Spleen (tissue), 11 donors: ENCODE measurements at regions not wholly inside any gene's neighbourhood (a gene's known extent, or its start where the extent isn't known, plus 50 kb on each side); places are given as distances from the start of the nearest gene placed in this dataset.

ENCODE experiments used
- DNase-seq: peaks from one replicate; pipeline ENCODE4 v3.0.0-alpha.2; 2020
- H3K27ac ChIP-seq, 8 donors: fragments of 200-600 bp; sonication (generic) in 7 of 8; 1 replicate in 4 of 8; 2 replicates in 4 of 8; pipeline versions ENCODE4 v1.5.0 to v1.8.0; 2016 to 2021; ENCODE audit warnings: inconsistent platforms in 4 of 8, mild to moderate bottlenecking in 4 of 8, moderate library complexity in 1 of 8
- H3K27me3 ChIP-seq, 7 donors: fragments of 200-600 bp; sonication (generic) in 6 of 7; replicated peaks in 1 of 7; 1 replicate in 4 of 7; 2 replicates in 3 of 7; pipeline versions ENCODE4 v1.5.0 to v1.8.0; 2016 to 2021; ENCODE audit warnings: inconsistent platforms in 3 of 7, mild to moderate bottlenecking in 1 of 7
- H3K36me3 ChIP-seq, 6 donors: fragments of 200-600 bp; sonication (generic) in 5 of 6; 1 replicate in 4 of 6; 2 replicates in 2 of 6; pipeline versions ENCODE4 v1.5.0 to v1.8.0; 2016 to 2021; ENCODE audit warnings: inconsistent platforms in 2 of 6
- H3K4me1 ChIP-seq, 6 donors: fragments of 200-600 bp; sonication (generic) in 5 of 6; 1 replicate in 3 of 6; 2 replicates in 3 of 6; pipeline versions ENCODE4 v1.5.0 to v1.8.0; 2016 to 2021; ENCODE audit warnings: inconsistent platforms in 3 of 6
- H3K4me3 ChIP-seq, 8 donors: fragments of 200-600 bp; sonication (generic) in 7 of 8; 1 replicate in 4 of 8; 2 replicates in 4 of 8; pipeline versions ENCODE4 v1.5.0 to v1.8.0; 2016 to 2021; ENCODE audit warnings: inconsistent platforms in 4 of 8, mild to moderate bottlenecking in 4 of 8, moderate library complexity in 2 of 8
- H3K9me3 ChIP-seq, 8 donors: fragments of 200-600 bp; sonication (generic) in 7 of 8; 1 replicate in 4 of 8; 2 replicates in 4 of 8; pipeline versions ENCODE4 v1.5.0 to v1.8.0; 2016 to 2021; ENCODE audit warnings: inconsistent platforms in 4 of 8
- POLR2A ChIP-seq, 3 donors: fragments of 450-650 bp; IDR thresholded peaks; one replicate each; pipeline ENCODE4 v1.5.1; 2017; ENCODE audit warnings: antibody characterized with exemption in 3 of 3, mild to moderate bottlenecking in 1 of 3
- POLR2AphosphoS5 ChIP-seq, 3 donors: sonication (generic); formaldehyde crosslinking; IDR thresholded peaks; one replicate each; pipeline ENCODE4 v1.5.1; 2017; ENCODE audit warnings: antibody characterized with exemption in 3 of 3
- WGBS, 5 donors: extraction: QIAGEN DNeasy Blood & Tissue Kit in 3 of 5; methylation state at CpG; one replicate each; pipeline versions ENCODE4 v1.1.5 to v1.1.7; 2013 to 2018; 5-methylcytosine and 5-hydroxymethylcytosine counted together
- intact Hi-C: fragments of 100-400 bp; cut with DNase I; formaldehyde crosslinking; loops from one replicate; pipeline ENCODE4 v1.15.0; 2023; ENCODE audit warnings: low total_unique reads
- TF ChIP-seq, protein P1 (sequence below), 11 experiments: fragments of 200-600 bp in 7 of 11; fragments of 450-650 bp in 4 of 11; sonication (generic) in 4 of 11; IDR thresholded peaks in 8 of 11; conservative IDR thresholded peaks in 3 of 11; 1 replicate in 7 of 11; 2 replicates in 4 of 11; pipeline versions ENCODE4 v1.4.0 to v1.8.0; 2016 to 2021; ENCODE audit warnings: antibody characterized with exemption in 11 of 11, inconsistent platforms in 4 of 11, mild to moderate bottlenecking in 1 of 11
- donor health status: healthy with polysubstance abuse.
- donor health status: DM: no; HTN: no; CAD: no; lungs with moderate emphysema.
- donor health status: DM: no; HTN: no; CAD: no.
- donor health status: Bipolar disorder and iron deficiency.
- donor health status: healthy.
- donor health status: DM: no; HTN: no; CAD: no.
- donor health status: DM: yes; HTN: yes; CAD: no.

DNA sequence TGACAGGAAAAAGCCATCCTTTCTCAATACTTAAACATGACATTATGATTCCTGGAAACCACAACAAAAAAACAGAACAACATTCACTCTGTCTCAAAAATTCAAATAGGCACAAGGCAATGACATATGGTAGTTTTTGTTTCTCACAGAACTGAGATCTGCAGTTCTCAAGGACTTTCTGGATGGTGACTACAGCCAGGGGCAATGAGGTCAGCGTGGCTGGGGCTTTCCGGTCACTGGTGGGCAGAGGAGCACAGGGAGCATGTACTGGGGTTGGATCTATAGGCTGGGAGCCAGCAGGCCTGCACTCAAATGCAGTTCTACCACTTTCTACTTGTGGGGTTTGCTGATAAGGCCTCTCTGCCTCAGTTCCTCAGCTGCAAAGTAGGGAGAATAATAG lies 72.0 kb downstream of the CTAGE1 start:
- Histone ChIP-seq H3K36me3 (no peaks in the 10 kb centered on the region), H3K4me1 (peaks cover 26 to 92% (median 50%) of the 10 kb centered on the region in 6 donors), H3K27ac (peak overlapping the region; percentile 77 to 89 (median 84)), H3K4me3 (peak overlapping the region in 1 of 8 donors; percentile 66), H3K9me3 (no peaks in the 10 kb centered on the region), H3K27me3 (peaks cover 0 to 49% (median 6%) of the 10 kb centered on the region in 7 donors)
- intact Hi-C loops, result no loop called here
- no peak for DNase-seq
- 20 to 44% (median 33%) methylated on average over 2 of the region's 2 CpGs for WGBS, 5 donors
- TF ChIP-seq POLR2AphosphoS5 (IDR thresholded peaks at IDR 0.05) (peak in 1 of 3 donors; percentile 18), POLR2A (IDR thresholded peaks at IDR 0.05) (no peak)
- TF ChIP-seq, protein P1, sequence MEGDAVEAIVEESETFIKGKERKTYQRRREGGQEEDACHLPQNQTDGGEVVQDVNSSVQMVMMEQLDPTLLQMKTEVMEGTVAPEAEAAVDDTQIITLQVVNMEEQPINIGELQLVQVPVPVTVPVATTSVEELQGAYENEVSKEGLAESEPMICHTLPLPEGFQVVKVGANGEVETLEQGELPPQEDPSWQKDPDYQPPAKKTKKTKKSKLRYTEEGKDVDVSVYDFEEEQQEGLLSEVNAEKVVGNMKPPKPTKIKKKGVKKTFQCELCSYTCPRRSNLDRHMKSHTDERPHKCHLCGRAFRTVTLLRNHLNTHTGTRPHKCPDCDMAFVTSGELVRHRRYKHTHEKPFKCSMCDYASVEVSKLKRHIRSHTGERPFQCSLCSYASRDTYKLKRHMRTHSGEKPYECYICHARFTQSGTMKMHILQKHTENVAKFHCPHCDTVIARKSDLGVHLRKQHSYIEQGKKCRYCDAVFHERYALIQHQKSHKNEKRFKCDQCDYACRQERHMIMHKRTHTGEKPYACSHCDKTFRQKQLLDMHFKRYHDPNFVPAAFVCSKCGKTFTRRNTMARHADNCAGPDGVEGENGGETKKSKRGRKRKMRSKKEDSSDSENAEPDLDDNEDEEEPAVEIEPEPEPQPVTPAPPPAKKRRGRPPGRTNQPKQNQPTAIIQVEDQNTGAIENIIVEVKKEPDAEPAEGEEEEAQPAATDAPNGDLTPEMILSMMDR (IDR thresholded peaks at IDR 0.05 in 8 of 11, conservative IDR thresholded peaks at IDR 0.05 in 3 of 11), result no peak

DNA sequence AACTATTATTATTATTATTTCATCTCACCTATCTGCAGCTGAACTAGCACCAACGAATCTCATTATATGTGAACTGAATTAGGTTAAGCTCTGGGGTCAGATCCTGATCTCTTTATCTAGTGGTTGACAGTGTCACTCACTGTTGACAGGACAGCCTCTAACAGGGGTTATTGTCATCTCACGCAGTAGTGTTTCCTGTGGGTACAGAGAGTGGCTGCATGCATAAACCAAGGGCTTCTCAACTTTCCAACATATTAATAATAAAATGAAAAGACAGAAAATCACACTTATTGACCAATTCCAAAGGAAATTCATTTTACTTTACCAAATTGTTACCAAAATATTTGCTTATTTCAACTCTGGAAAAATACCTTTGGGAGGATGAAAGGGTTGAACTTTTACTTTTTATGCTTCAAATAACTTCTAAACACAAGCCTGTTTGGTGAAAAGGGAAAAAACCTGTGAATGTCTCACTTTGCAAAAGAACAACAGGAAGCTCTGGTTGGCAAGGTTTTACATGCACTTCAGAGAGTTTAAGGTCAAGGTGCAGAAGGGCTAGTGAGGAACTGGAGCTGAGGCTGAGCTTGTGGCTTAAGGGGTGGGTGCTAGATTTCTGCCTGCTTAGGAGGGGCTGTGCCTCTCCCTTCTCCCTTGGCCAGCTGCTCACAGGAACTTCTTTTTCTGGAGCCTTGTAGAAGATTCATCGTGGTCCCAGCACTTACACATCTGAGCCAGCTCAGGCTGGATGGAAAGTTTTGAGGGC lies 72.6 kb downstream of the CTAGE1 start:
- peak overlapping the region in 1 of 8 donors; percentile 66 for H3K4me3 ChIP-seq
- H3K36me3 ChIP-seq, result no peaks in the 10 kb centered on the region
- 31 to 43% (median 35%) methylated on average over 3 of the region's 3 CpGs for WGBS, 5 donors
- H3K27me3 ChIP-seq, result peaks cover 0 to 45% (median 6%) of the 10 kb centered on the region in 7 donors
- peak overlapping the region; percentile 77 to 89 (median 84) for H3K27ac ChIP-seq
- intact Hi-C loops, result no loop called here
- peaks cover 26 to 91% (median 50%) of the 10 kb centered on the region in 6 donors for H3K4me1 ChIP-seq
- DNase-seq, result no peak
- peak in 1 of 3 donors; percentile 43 for TF ChIP-seq POLR2AphosphoS5 (IDR thresholded peaks at IDR 0.05)
- TF ChIP-seq, protein P1 (IDR thresholded peaks at IDR 0.05 in 8 of 11, conservative IDR thresholded peaks at IDR 0.05 in 3 of 11), result no peak
- H3K9me3 ChIP-seq, result no peaks in the 10 kb centered on the region

DNA sequence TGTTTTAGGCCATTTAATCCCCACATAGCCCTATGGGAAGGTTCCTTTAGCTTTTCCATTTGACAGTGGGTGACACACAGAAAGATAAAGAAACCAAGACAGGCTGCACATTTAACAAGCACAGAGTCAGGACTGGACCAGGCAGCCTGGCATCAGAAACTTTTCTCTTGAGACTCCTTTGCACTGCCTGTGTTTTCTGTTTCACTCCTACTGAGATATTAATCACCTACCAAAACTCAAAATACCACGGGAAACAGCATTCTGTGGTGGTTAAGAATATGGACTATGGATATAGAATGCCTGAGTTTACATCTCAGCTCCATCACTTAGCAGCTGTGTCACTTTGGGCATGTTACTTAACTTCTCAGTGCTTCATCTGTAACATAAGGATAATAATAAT lies 73.3 kb downstream of the CTAGE1 start:
- H3K4me3 ChIP-seq, result peak overlapping the region in 1 of 8 donors; percentile 15
- DNase-seq, result no peak
- no peaks in the 10 kb centered on the region for H3K9me3 ChIP-seq
- 57 to 74% (median 63%) methylated on average over 1 of the region's 1 CpG for WGBS, 5 donors
- peaks cover 0 to 39% (median 6%) of the 10 kb centered on the region in 7 donors for H3K27me3 ChIP-seq
- peaks cover 26 to 92% (median 48%) of the 10 kb centered on the region in 6 donors for H3K4me1 ChIP-seq
- no peaks in the 10 kb centered on the region for H3K36me3 ChIP-seq
- TF ChIP-seq POLR2AphosphoS5 (IDR thresholded peaks at IDR 0.05) (no peak), POLR2A (IDR thresholded peaks at IDR 0.05) (no peak)
- TF ChIP-seq, protein P1 (IDR thresholded peaks at IDR 0.05 in 8 of 11, conservative IDR thresholded peaks at IDR 0.05 in 3 of 11), result no peak
- intact Hi-C loops, result no loop called here
- peak overlapping the region in 7 of 8 donors; percentile 58 to 89 (median 84) for H3K27ac ChIP-seq

DNA sequence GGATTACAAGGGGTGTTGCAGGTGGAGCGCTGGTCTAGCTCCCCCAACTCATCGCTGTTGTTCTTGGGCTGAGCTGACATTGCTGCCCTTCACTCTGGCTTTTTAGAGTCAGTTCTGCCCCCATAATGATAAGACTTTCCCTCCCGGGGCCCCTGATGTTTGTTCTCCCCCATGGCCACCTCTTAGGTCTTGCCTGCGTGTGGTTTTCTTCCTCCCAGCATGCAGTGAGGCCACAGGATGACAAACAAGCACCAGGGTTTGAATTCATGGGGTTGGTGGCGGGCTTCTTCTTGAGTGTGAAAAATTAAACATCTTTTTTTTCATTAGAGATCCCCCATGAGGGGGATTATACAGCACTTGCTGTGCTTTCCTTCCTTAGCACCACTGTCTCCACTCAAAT lies 74.1 kb downstream of the CTAGE1 start:
- intact Hi-C loops, result no loop called here
- DNase-seq, result no peak
- no peak overlapping the region for H3K4me3 ChIP-seq
- peaks cover 23 to 92% (median 44%) of the 10 kb centered on the region in 6 donors for H3K4me1 ChIP-seq
- TF ChIP-seq POLR2AphosphoS5 (IDR thresholded peaks at IDR 0.05) (no peak), POLR2A (IDR thresholded peaks at IDR 0.05) (no peak)
- TF ChIP-seq, protein P1 (IDR thresholded peaks at IDR 0.05 in 8 of 11, conservative IDR thresholded peaks at IDR 0.05 in 3 of 11), result no peak
- H3K27me3 ChIP-seq, result peaks cover 0 to 31% (median under 1%) of the 10 kb centered on the region in 7 donors
- H3K36me3 ChIP-seq, result no peaks in the 10 kb centered on the region
- no peaks in the 10 kb centered on the region for H3K9me3 ChIP-seq
- H3K27ac ChIP-seq, result peak overlapping the region in 7 of 8 donors; percentile 58 to 89 (median 84)
- 77 to 86% (median 78%) methylated on average over 5 of the region's 5 CpGs for WGBS, 5 donors
